Omental fat pad (tissue), 3 donors: ENCODE measurements at regions not wholly inside any gene's neighbourhood (a gene's known extent, or its start where the extent isn't known, plus 50 kb on each side); places are given as distances from the start of the nearest gene placed in this dataset.

Experiments used
- ATAC-seq: fragments of 150-250 bp; one replicate; pipeline ENCODE4 v1.9.1; 2016; ENCODE audit warnings: mild to moderate bottlenecking, moderate library complexity; ENCODE audit not compliant: low FRiP score
- DNase-seq: peaks from one replicate; pipeline ENCODE4 v3.0.0-alpha.2; 2019; ENCODE audit warnings: low spot score
- CTCF ChIP-seq, 3 donors: fragments of 450-650 bp; IDR thresholded peaks; one replicate each; pipeline ENCODE4 v1.5.1; 2016 to 2017; ENCODE audit warnings: antibody characterized with exemption in 3 of 3, mild to moderate bottlenecking in 3 of 3, moderate library complexity in 2 of 3

- peak; percentile 89 for ATAC-seq
Observed at GRCh38 chr21:15616864-15617574, 112.8 kb upstream of the USP25 start.

GRCh38 chr21:15617964-15618363, 111.8 kb upstream of the USP25 start:
- DNase-seq (no peak), ATAC-seq (peak; percentile 27)
- TF ChIP-seq CTCF (IDR thresholded peaks at IDR 0.05) = no peak

More at GRCh38 chr21:15616864-15617574, 112.8 kb upstream of the USP25 start:
- no peak for TF ChIP-seq CTCF (IDR thresholded peaks at IDR 0.05)
- no peak for DNase-seq

GRCh38 chr21:15620892-15621291, 108.9 kb upstream of the USP25 start:
- DNase-seq (no peak), ATAC-seq (no peak)
- TF ChIP-seq CTCF (IDR thresholded peaks at IDR 0.05) = no peak

GRCh38 chr21:15624646-15625045, 105.1 kb upstream of the USP25 start:
- ATAC-seq (no peak), DNase-seq (no peak)
- TF ChIP-seq CTCF (IDR thresholded peaks at IDR 0.05) = no peak

- ATAC-seq = no peak
- no peak for TF ChIP-seq CTCF (IDR thresholded peaks at IDR 0.05)
Observed at GRCh38 chr21:15625363-15625762, 104.4 kb upstream of the USP25 start.

GRCh38 chr21:15626031-15626430, 103.8 kb upstream of the USP25 start:
- ATAC-seq (no peak), DNase-seq (no peak)
- no peak for TF ChIP-seq CTCF (IDR thresholded peaks at IDR 0.05)

More at GRCh38 chr21:15625363-15625762, 104.4 kb upstream of the USP25 start:
- DNase-seq = no peak

- ATAC-seq = no peak
Observed at GRCh38 chr21:15627011-15627410, 102.8 kb upstream of the USP25 start.

More at GRCh38 chr21:15627011-15627410, 102.8 kb upstream of the USP25 start:
- no peak for TF ChIP-seq CTCF (IDR thresholded peaks at IDR 0.05)
- DNase-seq = no peak
